BLaER1 (cell line): ENCODE measurements at regions not wholly inside any gene's neighbourhood (a gene's known extent, or its start where the extent isn't known, plus 50 kb on each side); places are given as distances from the start of the nearest gene placed in this dataset.

Experiments
- H3K27ac ChIP-seq: shearing (Covaris generic); formaldehyde crosslinking; 2 replicates; pipeline ENCODE4 v1.8.1; 2022
- H3K27me3 ChIP-seq: shearing (Covaris generic); formaldehyde crosslinking; 2 replicates; pipeline ENCODE4 v1.8.1; 2022
- H3K36me3 ChIP-seq: shearing (Covaris generic); formaldehyde crosslinking; 2 replicates; pipeline ENCODE4 v1.8.1; 2022
- H3K4me1 ChIP-seq: shearing (Covaris generic); formaldehyde crosslinking; 2 replicates; pipeline ENCODE4 v1.8.1; 2022
- H3K4me2 ChIP-seq: shearing (Covaris generic); formaldehyde crosslinking; 2 replicates; pipeline ENCODE4 v1.8.1; 2022
- H3K4me3 ChIP-seq: shearing (Covaris generic); formaldehyde crosslinking; 2 replicates; pipeline ENCODE4 v1.8.1; 2022
- H3K9ac ChIP-seq: shearing (Covaris generic); formaldehyde crosslinking; 2 replicates; pipeline ENCODE4 v1.8.1; 2022
- H3K9me3 ChIP-seq: shearing (Covaris generic); formaldehyde crosslinking; 2 replicates; pipeline ENCODE4 v1.8.1; 2022
- H4K20me1 ChIP-seq: shearing (Covaris generic); formaldehyde crosslinking; 2 replicates; pipeline ENCODE4 v1.8.1; 2022
- Cebpa-rat ChIP-seq: shearing (Covaris generic); IDR thresholded peaks from 2 replicates; pipeline ENCODE4 v1.8.1; 2022

DNA sequence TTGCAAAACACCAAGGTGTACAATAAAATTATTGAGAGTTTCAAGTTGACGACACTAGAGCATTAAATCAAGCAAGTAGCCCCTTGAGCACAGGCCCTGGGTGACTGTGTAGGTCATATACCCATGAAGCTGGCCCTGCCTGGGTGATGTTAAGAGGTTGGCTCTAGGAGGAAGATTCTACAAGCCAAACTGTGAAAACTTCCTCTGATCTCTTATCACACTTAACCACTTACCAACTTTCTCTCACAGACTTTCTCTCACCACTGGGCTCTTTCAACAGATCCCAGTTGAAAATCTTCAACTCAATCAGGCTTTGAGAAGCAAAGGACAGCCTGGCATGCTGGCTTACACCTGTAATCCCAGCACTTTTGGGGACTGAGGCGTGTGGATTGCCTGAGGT lies 186.9 kb upstream of the BTG1 start:
- H3K4me3 ChIP-seq: no peak overlapping the region
- H3K4me2 ChIP-seq: 0 out of 2 replicates have a peak overlapping the region, but pooled peaks have one; percentile 13
- no peaks in the 10 kb centered on the region for H3K9me3 ChIP-seq
- no peak overlapping the region for H3K9ac ChIP-seq
- H4K20me1 ChIP-seq: no peaks in the 10 kb centered on the region
- no peak overlapping the region for H3K27ac ChIP-seq
- no peaks in the 10 kb centered on the region for H3K36me3 ChIP-seq
- peaks cover 12% of the 10 kb centered on the region for H3K4me1 ChIP-seq
- H3K27me3 ChIP-seq: no peaks in the 10 kb centered on the region
- TF ChIP-seq Cebpa-rat: no peak

DNA sequence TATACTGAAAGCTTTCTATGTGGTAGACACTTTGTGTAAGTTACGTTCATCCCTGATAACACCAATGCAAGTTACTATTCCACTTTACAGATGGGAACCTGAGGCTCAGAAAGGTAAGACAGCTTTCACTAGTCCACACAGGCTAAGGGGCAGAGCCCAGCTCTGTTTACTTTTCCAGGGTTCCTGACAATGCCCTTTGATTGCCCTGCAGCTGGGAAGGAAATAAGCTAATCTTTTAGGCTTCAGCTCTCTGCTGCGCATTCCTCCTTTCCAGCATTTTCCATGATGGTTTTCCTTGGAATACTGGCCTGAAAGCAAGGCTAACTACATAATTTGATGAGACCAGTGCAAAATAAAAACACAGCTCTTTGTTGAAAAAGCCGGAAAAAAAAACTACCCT lies 185.7 kb upstream of the BTG1 start:
- H3K4me2 ChIP-seq: no peak overlapping the region
- H3K4me3 ChIP-seq: no peak overlapping the region

DNA sequence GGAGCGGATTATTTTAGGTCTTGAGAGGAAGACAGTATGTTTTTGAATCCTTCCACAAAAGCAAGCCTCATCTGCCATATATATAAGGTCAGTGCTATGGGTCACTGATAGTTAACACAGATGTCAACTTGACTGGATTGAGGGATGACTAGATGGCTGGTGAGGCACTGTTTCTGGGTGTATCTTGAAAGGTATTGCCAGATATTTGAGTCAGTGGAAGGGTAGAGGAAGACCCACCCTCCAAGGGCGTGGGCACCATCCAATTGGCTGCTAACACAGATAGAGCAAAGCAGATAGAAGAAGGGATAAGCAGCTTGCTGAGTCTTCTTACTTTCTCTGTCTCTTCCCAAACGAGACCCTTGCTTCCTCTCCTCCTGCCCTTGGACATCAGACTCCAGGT lies 185.0 kb upstream of the BTG1 start:
- peaks cover 6% of the 10 kb centered on the region for H3K9me3 ChIP-seq
- no peak overlapping the region for H3K4me3 ChIP-seq
- no peaks in the 10 kb centered on the region for H3K27me3 ChIP-seq
- no peak for TF ChIP-seq Cebpa-rat
- peaks cover 12% of the 10 kb centered on the region for H3K4me1 ChIP-seq
- no peak overlapping the region for H3K27ac ChIP-seq
- H4K20me1 ChIP-seq: no peaks in the 10 kb centered on the region
- no peak overlapping the region for H3K4me2 ChIP-seq
- H3K36me3 ChIP-seq: no peaks in the 10 kb centered on the region
- H3K9ac ChIP-seq: no peak overlapping the region

More for the DNA sequence above, 185.7 kb upstream of the BTG1 start:
- no peaks in the 10 kb centered on the region for H3K9me3 ChIP-seq
- no peaks in the 10 kb centered on the region for H3K36me3 ChIP-seq
- peaks cover 12% of the 10 kb centered on the region for H3K4me1 ChIP-seq
- no peak overlapping the region for H3K27ac ChIP-seq
- H3K27me3 ChIP-seq: no peaks in the 10 kb centered on the region
- TF ChIP-seq Cebpa-rat: no peak
- H4K20me1 ChIP-seq: no peaks in the 10 kb centered on the region
- H3K9ac ChIP-seq: no peak overlapping the region

DNA sequence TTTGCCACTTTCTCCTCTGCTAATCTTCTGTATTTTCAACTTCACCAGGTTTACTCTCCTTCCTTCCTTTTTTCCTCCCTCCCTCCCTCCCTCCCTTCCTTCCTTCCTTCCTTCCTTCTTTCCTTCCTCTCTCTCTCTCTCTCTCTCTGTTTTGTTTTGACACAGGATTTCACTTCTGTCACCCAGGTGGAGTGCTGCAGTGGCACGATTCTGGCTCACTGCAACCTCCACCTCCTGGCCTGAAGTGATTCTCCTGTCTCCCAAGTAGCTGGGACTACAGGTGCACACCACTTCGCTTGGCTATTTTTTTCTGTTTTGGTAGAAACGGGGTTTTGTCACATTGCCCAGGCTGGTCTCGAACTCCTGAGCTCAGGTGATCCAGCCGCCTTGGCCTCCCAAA lies 181.2 kb upstream of the BTG1 start:
- no peaks in the 10 kb centered on the region for H3K36me3 ChIP-seq
- no peak overlapping the region for H3K27ac ChIP-seq
- no peaks in the 10 kb centered on the region for H3K27me3 ChIP-seq
- no peak overlapping the region for H3K4me2 ChIP-seq
- no peaks in the 10 kb centered on the region for H4K20me1 ChIP-seq
- peaks cover 16% of the 10 kb centered on the region for H3K9me3 ChIP-seq
- no peaks in the 10 kb centered on the region for H3K4me1 ChIP-seq
- TF ChIP-seq Cebpa-rat: no peak
- H3K4me3 ChIP-seq: no peak overlapping the region
- no peak overlapping the region for H3K9ac ChIP-seq

DNA sequence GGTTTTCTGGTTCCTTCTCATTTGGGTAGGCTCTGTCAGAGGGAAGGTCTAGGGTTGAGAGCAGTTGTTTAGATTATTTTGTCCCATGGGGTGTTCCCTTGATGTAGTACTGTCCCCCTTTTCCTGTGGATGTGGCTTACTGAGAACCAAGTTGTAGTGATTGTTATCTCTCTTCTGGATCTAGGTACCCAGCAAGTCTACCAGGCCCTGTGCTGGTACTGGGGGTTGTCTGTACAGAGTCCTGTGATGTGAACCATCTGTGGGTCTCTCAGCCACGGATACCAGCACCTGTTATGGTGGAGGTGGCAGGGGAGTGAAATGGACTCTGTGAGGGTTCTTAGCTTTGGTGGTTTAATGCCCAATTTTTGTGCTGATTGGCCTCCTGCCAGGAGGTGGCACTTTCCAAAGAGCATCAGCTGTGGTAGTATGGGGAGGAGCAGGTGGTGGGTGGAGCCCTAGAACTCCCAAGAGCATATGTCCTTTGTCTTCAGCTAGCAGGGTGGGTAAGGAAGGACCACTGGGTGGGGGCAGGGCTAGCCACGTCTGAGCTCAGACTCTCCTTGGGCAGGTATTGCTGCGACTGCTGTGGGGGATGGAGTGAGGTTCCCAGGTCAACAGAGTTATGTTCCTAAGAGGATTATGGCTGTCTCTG lies 179.3 kb upstream of the BTG1 start:
- Histone ChIP-seq H3K4me2 (no peak overlapping the region), H3K9me3 (peaks cover 16% of the 10 kb centered on the region), H3K4me1 (no peaks in the 10 kb centered on the region), H3K4me3 (no peak overlapping the region), H4K20me1 (no peaks in the 10 kb centered on the region), H3K36me3 (no peaks in the 10 kb centered on the region), H3K27me3 (no peaks in the 10 kb centered on the region), H3K27ac (no peak overlapping the region), H3K9ac (no peak overlapping the region)
- TF ChIP-seq Cebpa-rat: no peak

DNA sequence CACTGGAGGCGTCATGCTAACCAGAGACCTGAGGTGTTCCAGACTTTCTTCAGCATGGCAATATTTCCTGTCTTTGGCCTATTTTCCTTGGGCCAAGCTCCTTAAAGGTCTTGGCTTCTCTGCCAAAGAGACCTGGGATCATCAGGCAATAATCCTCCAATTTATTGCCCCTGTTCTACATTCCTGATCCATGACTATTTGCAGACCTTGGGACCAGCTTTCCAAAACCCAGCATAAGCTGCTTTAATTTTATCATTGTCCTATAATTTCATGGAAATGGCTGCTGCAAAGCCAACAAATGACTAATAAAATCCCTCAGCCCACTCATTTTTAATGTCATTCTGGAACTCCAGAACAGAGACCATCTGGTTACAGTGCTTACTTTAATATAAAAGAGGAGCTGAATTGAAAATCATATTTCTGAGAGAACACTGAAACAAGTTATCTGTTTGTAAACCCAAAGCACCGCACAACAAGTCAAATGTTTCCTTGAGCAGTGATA lies 166.9 kb upstream of the BTG1 start:
- Histone ChIP-seq H4K20me1 (no peaks in the 10 kb centered on the region), H3K27me3 (no peaks in the 10 kb centered on the region), H3K4me3 (no peak overlapping the region), H3K4me2 (no peak overlapping the region), H3K4me1 (no peaks in the 10 kb centered on the region), H3K9me3 (0 out of 2 replicates have a peak, but pooled peaks cover 4% of the 10 kb centered on the region), H3K27ac (no peak overlapping the region), H3K9ac (no peak overlapping the region), H3K36me3 (no peaks in the 10 kb centered on the region)
- TF ChIP-seq Cebpa-rat: no peak

DNA sequence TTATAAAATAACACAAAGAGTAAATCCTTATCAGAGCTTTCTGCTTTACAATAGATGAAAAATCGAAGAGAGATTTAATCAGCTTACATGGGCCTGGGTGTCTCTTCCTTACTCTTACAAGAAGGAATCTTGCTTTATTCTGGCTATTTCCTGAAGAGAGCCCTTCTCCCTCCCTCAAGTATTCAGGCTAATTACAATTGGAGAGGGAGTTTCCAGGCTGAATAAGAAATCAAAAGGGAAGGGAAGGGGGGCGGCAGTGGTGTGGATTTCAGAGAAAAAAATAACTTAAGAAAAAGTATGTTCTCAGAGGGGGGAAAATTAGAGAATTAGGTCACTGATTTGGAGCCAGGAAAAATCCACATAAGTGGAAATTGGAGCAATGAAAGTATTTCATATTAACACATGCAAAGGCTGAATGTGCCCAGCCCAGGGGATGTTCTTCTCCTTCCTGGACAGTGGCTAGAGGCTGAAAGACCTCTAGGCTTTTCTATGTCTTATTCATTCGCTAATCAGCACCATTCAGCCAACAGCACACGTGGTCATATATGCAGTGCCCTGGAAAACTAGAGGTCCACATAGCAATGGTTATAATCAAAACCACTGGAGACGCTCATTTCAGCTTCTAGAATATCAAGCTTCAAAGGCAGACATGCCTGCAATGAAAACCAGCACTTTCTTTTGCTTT lies 158.9 kb upstream of the BTG1 start:
- Histone ChIP-seq H3K4me2 (no peak overlapping the region), H3K4me3 (no peak overlapping the region), H3K27me3 (no peaks in the 10 kb centered on the region), H3K27ac (no peak overlapping the region), H3K9ac (no peak overlapping the region), H3K4me1 (no peaks in the 10 kb centered on the region), H3K36me3 (no peaks in the 10 kb centered on the region), H4K20me1 (no peaks in the 10 kb centered on the region), H3K9me3 (no peaks in the 10 kb centered on the region)
- no peak for TF ChIP-seq Cebpa-rat

DNA sequence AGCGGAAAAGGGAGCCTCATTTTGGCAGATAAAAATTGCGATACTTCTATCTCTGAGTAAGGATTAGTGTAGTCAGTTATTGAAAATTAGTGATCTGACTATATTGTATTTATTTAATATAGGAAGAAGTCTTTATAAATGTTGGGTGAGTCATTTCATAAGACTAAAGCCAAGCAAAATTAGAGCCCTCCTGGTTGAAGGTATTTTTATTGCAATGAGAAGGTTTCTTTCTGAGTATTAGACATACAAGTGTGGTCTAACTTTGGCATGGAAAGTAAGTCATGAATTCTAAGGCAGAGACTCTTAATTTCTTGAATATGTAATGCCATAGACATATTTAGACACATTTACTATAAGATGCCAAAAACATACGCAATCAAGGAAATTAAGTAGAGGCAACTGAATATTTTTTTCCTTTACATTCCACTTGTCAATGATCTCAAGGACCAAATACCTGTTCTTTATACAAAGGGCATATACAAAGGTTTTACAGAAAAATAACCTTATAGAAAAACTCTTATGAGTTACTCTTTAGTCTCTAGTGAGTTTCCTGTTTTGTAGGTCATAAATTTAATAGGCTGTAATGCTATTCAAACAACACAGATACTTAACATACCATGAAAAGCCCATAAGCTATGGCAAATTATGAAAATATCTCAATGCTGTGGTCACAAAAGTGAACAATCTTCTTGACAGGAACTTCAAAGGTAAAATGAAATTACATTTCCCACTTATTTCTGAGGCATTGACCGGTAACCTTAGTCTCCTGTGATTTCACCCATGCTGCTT lies 156.6 kb upstream of the BTG1 start:
- H3K4me3 ChIP-seq: no peak overlapping the region
- H3K27ac ChIP-seq: no peak overlapping the region
- H3K4me2 ChIP-seq: no peak overlapping the region
- no peak overlapping the region for H3K9ac ChIP-seq
- H4K20me1 ChIP-seq: no peaks in the 10 kb centered on the region
- H3K9me3 ChIP-seq: no peaks in the 10 kb centered on the region
- H3K36me3 ChIP-seq: no peaks in the 10 kb centered on the region
- no peak for TF ChIP-seq Cebpa-rat
- no peaks in the 10 kb centered on the region for H3K4me1 ChIP-seq
- no peaks in the 10 kb centered on the region for H3K27me3 ChIP-seq

DNA sequence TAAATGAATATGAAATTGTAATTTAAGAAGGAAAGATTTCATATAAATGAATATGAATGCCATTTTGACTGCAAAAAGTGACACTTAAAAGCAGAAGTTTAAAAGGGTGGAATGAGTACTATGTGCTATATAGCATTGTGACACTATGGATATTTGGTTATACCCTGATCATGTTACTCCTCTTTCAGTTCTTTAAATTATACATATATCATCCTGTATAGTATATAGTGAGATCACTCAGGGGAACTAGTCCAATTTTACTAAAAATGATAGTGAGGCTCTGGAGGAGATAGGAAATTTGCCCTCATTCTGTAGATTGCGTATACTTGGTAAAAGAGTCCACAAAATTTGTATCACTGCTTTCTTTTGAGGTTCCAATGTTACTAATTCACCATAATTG lies 155.7 kb upstream of the BTG1 start:
- Histone ChIP-seq H3K4me3 (no peak overlapping the region), H3K9me3 (no peaks in the 10 kb centered on the region), H3K27ac (no peak overlapping the region), H3K27me3 (no peaks in the 10 kb centered on the region), H3K36me3 (no peaks in the 10 kb centered on the region), H4K20me1 (no peaks in the 10 kb centered on the region), H3K4me1 (no peaks in the 10 kb centered on the region), H3K4me2 (no peak overlapping the region), H3K9ac (no peak overlapping the region)
- no peak for TF ChIP-seq Cebpa-rat

DNA sequence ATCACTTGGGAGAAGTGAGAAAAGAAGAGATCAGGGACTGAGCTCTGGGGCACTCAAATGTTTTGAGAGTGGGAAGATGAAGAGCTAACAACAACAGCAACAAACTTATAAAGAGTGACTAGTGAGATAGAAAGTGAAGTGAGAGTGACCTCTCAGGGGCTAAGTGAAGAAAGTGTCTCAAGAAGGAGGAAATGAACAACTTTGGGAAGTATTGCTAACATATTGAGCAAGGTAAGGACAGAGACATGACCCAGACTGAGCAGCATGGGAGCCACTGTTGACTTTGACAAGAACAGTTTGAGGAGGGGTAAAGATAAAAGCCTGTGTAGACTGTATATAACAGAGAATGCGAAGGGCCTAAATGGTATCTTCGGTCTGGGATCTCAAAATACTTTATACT lies 155.1 kb upstream of the BTG1 start:
- no peaks in the 10 kb centered on the region for H3K36me3 ChIP-seq
- H3K27me3 ChIP-seq: no peaks in the 10 kb centered on the region
- no peaks in the 10 kb centered on the region for H3K4me1 ChIP-seq
- no peak for TF ChIP-seq Cebpa-rat
- H3K9me3 ChIP-seq: no peaks in the 10 kb centered on the region
- no peak overlapping the region for H3K4me2 ChIP-seq
- no peak overlapping the region for H3K9ac ChIP-seq
- no peaks in the 10 kb centered on the region for H4K20me1 ChIP-seq
- no peak overlapping the region for H3K27ac ChIP-seq
- no peak overlapping the region for H3K4me3 ChIP-seq
